GM12865 (cell line): ENCODE measurements at regions not wholly inside any gene's neighbourhood (a gene's known extent, or its start where the extent isn't known, plus 50 kb on each side); places are given as distances from the start of the nearest gene placed in this dataset.
A peak's percentile ranks its signal among the peaks of the same experiment; 100 is the strongest.

Source experiments
- DNase-seq: peaks from one replicate; pipeline ENCODE4 v3.0.0; 2010; ENCODE audit warnings: low read depth
- H3K4me3 ChIP-seq: 2 replicates; pipeline ENCODE4 v1.5.1; 2011; ENCODE audit warnings: mild to moderate bottlenecking, low read depth, low read length, control low read depth
- CTCF ChIP-seq: IDR thresholded peaks from 2 replicates; pipeline ENCODE4 v1.5.1; 2011; ENCODE audit warnings: low read length, control low read depth, low read depth, inconsistent platforms; ENCODE audit not compliant: insufficient read depth; ENCODE audit errors: missing control alignments

DNA sequence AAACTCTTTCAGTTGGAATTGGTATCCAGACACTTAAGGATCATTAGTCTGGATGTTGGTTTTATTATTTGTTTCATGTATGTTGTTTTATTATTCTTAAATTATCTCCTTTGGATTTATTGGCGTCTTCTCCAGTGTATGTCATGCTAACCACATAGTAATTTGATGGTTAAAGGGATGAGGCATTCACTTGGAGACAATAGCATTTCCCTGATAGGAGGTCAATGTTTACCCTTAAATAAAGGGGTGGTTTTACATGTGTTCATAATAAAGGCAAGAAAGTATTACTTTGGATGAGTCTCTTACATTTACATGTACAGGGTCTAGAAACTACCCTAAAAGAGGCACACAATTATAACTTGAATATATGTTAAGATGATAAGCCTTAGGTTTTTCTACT is 51.2 kb upstream of the RNF144B start:
- no peak for DNase-seq
- no peak overlapping the region for H3K4me3 ChIP-seq
- TF ChIP-seq CTCF = no peak

DNA sequence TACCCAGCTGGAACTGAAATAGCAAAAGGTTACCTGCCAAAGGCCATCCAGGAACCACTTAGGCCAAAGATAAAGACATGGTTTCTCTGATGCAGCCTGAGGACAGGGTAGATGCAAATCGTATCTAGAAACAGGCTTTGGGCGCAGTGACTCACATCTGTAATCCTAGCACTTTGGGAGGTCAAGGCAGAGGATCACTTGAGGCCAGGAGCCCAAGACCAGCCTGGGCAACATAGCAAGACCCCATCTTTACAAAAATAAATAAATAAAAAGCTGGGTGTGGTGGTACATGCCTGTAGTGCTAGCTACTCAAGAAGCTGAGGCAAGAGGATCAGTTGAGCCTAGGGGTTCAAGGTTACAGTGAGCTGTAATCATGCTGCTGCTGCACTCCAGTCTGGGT is 52.9 kb upstream of the RNF144B start:
- H3K4me3 ChIP-seq = no peak overlapping the region
- TF ChIP-seq CTCF = no peak
- no peak for DNase-seq

DNA sequence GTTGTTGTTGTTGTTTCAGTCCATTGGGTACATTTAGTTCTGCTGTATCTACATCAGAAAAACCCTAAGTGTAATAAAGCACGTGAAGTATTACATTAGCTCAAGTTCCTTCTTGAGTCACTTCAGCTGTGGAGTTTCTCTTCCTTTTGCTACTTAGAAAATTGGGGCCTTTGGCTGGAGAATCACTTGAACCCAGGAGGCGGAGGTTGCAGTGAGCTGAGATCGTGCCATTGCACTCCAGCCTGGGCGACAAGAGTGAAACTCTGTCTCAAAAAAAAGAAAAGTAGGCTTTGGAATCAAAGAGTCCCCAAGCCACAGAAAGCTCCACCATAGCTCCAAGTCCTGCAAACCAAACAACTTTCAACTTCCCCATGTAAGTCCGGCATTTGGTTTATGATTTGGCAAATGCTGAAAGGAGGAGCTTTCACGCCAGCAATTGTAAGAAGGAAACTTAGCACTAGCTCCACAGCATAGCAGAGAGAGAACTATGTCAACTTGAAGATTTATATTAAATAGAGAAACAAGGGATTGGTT is 56.5 kb upstream of the RNF144B start:
- no peak overlapping the region for H3K4me3 ChIP-seq
- peak; percentile 14 for DNase-seq
- TF ChIP-seq CTCF = no peak

- H3K4me3 ChIP-seq = no peak overlapping the region
- no peak for DNase-seq
Measured at GRCh38 chr6:18329776-18330175, 57.4 kb upstream of the RNF144B start.

GRCh38 chr6:18328540-18328939 is 58.6 kb upstream of the RNF144B start:
- no peak for TF ChIP-seq CTCF
- no peak for DNase-seq
- H3K4me3 ChIP-seq = no peak overlapping the region

More at GRCh38 chr6:18329776-18330175, 57.4 kb upstream of the RNF144B start:
- TF ChIP-seq CTCF = no peak

GRCh38 chr6:18328070-18328469 is 59.1 kb upstream of the RNF144B start:
- DNase-seq = no peak
- H3K4me3 ChIP-seq = no peak overlapping the region
- no peak for TF ChIP-seq CTCF

GRCh38 chr6:18327626-18328025 is 59.5 kb upstream of the RNF144B start:
- peak; percentile 37 for DNase-seq
- no peak overlapping the region for H3K4me3 ChIP-seq
- no peak for TF ChIP-seq CTCF
